GM10266 (cell line): ENCODE measurements at regions not wholly inside any gene's neighbourhood (a gene's known extent, or its start where the extent isn't known, plus 50 kb on each side); places are given as distances from the start of the nearest gene placed in this dataset.
A peak's percentile ranks its signal among the peaks of the same experiment; 100 is the strongest.
"Not testable (repeated sequence)": the region's sequence is repeated elsewhere in the genome, so short reads cannot be mapped to it uniquely, and the experiment has no call there.

Experiments used
- DNase-seq: peaks from one replicate; pipeline ENCODE4 v3.0.0; 2012; ENCODE audit errors: extremely low spot score
- CTCF ChIP-seq: IDR thresholded peaks from 2 replicates; pipeline ENCODE4 v1.5.1; 2012; ENCODE audit warnings: mild to moderate bottlenecking, low read depth; ENCODE audit not compliant: control insufficient read depth, insufficient read depth; ENCODE audit errors: missing control alignments

DNA sequence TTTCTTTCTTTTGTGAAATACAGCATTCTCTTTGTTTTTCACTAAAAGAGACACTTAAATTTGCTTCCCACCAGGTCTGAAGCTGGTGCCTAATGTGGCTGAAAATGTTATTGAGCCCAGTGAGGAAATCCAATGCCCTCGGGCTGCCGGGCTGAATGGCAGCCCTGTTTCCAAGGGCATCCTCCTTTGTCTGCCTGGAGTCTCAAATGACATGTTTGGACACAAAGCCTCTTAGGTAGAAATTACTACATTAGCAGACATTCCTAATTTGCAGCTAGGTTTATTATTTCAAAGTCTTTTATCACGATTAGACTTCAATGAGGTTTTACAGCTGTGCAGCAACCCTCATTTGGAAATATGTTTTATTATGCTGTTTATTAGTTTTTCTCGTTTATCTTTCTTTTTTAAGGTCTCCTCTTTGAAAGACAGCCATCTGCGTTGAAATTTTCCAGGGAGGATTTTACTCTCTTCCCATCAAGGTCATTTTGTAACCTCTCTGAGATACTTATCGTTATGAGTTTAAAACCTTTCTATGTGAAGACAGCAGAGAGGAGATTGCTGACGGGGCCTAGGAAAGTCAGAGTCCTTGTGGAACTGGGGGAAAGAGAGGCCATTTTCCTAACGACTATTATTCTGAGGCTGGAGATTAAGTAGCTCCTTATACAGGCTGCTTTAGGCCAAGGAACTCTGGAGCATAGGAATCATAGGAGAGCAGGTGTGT lies 59.0 kb upstream of the ZNF532 start:
- no peak for DNase-seq
- no peak for TF ChIP-seq CTCF

DNA sequence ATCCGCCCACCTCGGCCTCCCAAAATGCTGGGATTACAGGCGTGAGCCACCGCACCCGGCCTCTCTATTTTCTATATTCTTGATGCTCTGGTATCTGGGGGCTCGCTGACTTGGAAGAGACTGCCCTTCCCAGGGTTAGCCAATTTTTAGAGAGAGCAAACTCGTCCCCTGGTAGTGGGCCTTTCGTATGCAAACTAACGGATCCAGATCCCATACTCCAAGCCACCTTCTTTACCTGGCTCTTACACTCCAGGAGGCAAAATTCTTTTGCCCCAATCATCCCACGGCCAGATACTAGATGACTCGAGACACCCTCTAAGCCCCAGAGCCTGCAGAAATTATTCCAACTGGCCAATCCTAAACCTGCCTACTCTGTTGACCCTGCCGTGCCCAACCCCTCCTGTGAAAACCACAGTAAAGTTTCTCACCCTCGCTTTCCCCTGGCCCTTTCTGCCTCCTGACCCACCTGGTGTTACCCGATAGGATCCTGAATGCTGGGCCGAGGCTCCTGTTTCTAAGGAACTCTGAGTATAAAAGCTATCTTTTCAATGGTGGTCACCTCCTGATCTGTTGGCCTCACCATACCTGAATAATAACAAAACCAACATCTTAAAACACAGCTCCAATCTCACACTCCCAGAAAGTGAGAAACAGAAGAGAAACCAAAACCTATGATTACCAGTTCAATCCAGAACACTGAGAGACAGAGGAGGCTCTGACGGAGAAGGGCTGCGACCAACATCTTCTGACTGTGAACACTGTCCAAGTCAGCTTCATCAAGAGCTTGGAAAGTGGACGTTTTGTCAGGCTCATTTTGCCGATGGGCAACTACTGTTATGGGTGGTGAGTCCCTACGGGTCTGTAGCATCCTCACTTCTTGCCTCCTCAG lies 57.6 kb upstream of the ZNF532 start:
- peak; percentile 58 for DNase-seq
- no peak for TF ChIP-seq CTCF

DNA sequence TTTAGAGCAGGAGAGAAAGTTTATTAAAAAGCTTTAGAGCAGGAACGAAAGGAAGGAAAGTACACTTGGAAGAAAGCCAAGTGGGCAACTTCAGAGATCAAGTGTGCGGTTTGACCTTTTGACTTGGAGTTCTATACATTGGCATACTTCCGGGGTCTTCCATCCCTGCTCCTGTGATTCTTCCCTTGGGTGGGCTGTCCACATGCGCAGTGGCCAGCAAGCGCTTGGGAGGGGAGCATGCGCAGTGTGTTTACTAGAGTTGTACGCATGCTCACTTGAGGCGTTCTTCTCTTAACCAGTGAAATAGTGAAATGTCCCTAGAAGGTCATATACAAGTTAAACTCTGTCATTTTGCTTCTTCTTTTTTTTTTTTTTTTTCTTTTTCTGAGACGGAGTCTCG lies 56.9 kb upstream of the ZNF532 start:
- DNase-seq: no peak
- no peak for TF ChIP-seq CTCF

DNA sequence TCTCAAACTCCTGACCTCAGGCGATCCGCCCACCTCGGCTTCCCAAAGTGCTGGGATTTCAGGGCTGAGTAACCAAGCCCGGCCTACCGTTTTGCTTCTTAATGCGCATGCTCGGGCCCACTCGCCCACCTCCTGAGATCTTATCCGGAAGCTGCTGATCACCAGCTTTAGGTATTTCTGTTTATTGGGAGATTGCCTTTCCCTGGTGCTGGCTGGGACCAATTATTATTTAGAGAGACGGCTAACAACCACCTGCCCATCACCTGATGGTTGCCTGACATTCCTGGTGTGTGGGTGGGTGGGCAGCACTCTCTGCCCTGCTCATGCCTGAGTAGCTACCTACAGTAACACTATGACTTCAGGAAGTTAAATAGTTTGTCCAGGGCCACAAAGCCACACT lies 56.3 kb upstream of the ZNF532 start:
- DNase-seq: no peak
- TF ChIP-seq CTCF: no peak

DNA sequence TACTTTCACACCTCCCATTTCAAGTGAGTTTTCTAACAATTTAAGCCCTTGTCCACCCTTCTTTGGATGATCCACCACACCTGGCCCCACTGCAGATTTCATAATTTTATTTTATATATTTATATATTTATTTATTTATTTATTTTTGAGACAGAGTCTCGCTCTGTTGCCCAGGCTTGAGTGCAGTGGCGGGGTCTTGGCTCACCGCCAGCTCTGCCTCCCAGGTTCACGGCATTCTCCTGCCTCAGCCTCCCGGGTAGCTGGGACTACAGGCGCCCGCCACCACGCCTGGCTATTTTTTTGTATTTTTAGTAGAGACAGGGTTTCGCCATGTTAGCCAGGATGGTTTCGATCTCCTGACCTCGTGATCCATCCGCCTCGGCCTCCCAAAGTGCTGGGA lies 52.8 kb upstream of the ZNF532 start:
- DNase-seq: not testable (repeated sequence)

DNA sequence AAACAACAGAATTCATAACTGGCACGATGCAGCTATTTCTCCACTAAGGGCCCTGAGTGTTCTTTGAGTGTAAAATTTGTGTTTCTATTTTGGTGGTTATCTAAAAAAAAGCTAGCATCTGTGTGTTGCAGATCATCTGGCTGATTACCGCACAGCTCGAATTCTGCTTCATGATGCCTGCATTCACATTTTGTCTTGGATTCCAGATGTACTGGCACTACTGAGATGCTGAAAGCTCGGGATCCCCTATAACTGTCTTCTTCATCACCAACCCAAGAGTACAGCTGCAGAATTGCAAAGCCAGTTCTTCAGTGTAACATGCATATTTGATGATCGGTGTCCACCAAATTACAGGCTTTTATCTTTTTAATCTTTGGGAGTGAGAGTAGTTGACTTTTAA lies 51.6 kb upstream of the ZNF532 start:
- DNase-seq: no peak
- no peak for TF ChIP-seq CTCF

- no peak for DNase-seq
- TF ChIP-seq CTCF: no peak
These were observed 51.0 kb upstream of the ZNF532 start for GRCh38 chr18:58813561-58814225.
